HEK293 (cell line): ENCODE measurements at regions not wholly inside any gene's neighbourhood (a gene's known extent, or its start where the extent isn't known, plus 50 kb on each side); places are given as distances from the start of the nearest gene placed in this dataset.

Source experiments
- ZNF274 ChIP-seq, 2 experiments: fragments of 200-500 bp in 1 of 2; fragments of 450-650 bp in 1 of 2; sonication (Bioruptor generic) in 1 of 2; formaldehyde crosslinking in 1 of 2; IDR thresholded peaks; 2 replicates each; pipeline versions ENCODE4 v1.5.1 to v1.6.1; 2014 to 2016; ENCODE audit warnings: borderline replicate concordance in 1 of 2, inconsistent platforms in 1 of 2, low read length in 1 of 2, missing biosample characterization in 1 of 2, missing genetic modification characterization in 1 of 2
- ZNF391 ChIP-seq: fragments of 450-650 bp; formaldehyde crosslinking; IDR thresholded peaks from 2 replicates; pipeline ENCODE4 v1.5.1; 2016; ENCODE audit warnings: low read depth, missing biosample characterization, missing genetic modification characterization, borderline replicate concordance
- TF ChIP-seq, protein P1 (sequence below): fragments of 450-650 bp; formaldehyde crosslinking; IDR thresholded peaks from 2 replicates; pipeline ENCODE4 v1.5.1; 2016; ENCODE audit warnings: missing biosample characterization, missing genetic modification characterization
- TF ChIP-seq, protein P2 (sequence below): fragments of 450-650 bp; formaldehyde crosslinking; IDR thresholded peaks from 2 replicates; pipeline ENCODE4; 2016; ENCODE audit warnings: missing biosample characterization, missing genetic modification characterization

DNA sequence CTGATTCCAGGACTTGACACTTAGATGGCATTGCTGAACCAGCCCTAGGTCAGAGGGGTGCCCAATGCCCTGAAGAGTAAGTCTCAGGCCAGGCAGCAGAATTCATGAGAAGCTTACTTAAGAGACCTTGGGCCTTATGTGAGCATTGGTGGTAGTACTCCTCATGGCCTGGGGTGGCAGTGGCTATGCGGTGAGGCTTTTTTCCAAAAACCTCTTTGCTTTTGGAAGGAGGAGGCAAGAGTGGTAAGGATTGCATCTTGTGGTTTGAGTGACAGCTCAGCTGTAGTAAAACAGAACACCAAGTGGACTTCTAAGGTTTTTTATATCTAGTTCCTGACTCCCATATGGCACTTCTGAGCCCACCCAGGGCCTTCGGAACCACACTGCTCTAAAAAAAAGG, 459.0 kb upstream of the STEAP1 start:
- TF ChIP-seq ZNF274 (IDR thresholded peaks at IDR 0.05; ENCODE audit: low read length) (no peak), ZNF274 (tag by site-specific recombination; IDR thresholded peaks at IDR 0.05; ENCODE audit: borderline replicate concordance) (no peak), ZNF391 (tag by site-specific recombination) (no peak)
- TF ChIP-seq, protein P1, sequence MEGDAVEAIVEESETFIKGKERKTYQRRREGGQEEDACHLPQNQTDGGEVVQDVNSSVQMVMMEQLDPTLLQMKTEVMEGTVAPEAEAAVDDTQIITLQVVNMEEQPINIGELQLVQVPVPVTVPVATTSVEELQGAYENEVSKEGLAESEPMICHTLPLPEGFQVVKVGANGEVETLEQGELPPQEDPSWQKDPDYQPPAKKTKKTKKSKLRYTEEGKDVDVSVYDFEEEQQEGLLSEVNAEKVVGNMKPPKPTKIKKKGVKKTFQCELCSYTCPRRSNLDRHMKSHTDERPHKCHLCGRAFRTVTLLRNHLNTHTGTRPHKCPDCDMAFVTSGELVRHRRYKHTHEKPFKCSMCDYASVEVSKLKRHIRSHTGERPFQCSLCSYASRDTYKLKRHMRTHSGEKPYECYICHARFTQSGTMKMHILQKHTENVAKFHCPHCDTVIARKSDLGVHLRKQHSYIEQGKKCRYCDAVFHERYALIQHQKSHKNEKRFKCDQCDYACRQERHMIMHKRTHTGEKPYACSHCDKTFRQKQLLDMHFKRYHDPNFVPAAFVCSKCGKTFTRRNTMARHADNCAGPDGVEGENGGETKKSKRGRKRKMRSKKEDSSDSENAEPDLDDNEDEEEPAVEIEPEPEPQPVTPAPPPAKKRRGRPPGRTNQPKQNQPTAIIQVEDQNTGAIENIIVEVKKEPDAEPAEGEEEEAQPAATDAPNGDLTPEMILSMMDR (tag by site-specific recombination): no peak
- TF ChIP-seq, protein P2, sequence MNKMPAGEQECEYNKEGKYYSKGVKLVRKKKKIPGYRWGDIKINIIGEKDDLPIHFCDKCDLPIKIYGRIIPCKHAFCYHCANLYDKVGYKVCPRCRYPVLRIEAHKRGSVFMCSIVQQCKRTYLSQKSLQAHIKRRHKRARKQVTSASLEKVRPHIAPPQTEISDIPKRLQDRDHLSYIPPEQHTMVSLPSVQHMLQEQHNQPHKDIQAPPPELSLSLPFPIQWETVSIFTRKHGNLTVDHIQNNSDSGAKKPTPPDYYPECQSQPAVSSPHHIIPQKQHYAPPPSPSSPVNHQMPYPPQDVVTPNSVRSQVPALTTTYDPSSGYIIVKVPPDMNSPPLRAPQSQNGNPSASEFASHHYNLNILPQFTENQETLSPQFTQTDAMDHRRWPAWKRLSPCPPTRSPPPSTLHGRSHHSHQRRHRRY: no peak
